OCI-M2 (cell line): ENCODE measurements at regions not wholly inside any gene's neighbourhood (a gene's known extent, or its start where the extent isn't known, plus 50 kb on each side); places are given as distances from the start of the nearest gene placed in this dataset.

Source experiments
- DNase-seq: peaks from one replicate; lab custom pipeline; 2025; ENCODE audit not compliant: unreplicated experiment; lab: John Stamatoyannopoulos, UW

DNA sequence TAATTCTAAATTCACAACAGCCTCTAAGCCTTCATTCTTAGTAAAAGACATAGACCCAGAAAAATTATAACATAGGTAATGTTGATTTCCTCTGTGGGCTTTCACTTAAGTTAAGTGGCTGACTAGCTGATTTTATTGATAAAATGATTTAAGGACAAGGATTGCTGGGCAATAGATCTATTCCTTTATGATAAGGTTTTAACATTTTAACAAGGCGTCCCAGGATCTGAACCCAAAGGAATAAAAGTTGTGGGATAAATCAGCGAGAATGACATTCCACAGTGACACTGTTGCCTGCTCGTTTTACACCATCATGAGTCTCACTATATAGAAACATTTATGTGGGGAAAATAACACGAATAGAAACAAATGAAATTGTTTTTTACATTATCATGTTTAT, 1151.0 kb downstream of the ZPLD1 start:
- no peak for DNase-seq

DNA sequence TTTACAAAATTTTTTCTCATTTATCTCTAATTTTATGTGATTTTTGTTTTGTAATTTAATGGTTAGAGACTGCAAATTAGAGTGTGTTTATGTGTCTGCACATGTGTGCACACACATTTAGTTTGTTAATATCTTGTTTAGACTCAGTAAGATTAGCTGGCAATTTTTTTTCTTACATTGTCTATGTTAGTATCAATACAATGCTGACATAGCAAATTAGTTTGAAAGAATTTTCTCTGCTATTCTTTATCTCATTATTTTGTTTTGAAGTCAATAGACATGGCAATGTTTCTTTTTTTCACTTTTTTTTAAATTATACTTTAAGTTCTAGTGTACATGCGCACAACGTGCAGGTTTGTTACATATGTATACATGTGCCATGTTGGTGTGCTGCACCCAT, 1155.0 kb downstream of the ZPLD1 start:
- DNase-seq = no peak

DNA sequence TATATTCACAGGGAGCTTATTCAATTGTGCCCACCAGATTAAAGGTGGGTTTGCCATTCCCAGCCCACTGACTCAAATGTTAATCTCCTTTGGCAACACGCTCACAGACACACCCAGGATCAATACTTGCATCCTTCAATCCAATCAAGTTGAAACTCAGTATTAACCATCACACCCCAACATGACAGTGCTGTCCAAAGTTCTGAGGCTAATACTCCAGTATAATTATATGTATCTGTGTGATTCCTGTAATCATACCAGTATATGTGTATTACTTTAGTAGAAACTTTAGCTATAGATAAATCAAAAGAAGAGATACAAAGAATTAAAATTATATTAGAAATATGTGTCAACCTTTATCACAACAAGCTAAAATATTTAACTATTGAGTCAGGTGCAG, 1166.0 kb downstream of the ZPLD1 start:
- DNase-seq = no peak

DNA sequence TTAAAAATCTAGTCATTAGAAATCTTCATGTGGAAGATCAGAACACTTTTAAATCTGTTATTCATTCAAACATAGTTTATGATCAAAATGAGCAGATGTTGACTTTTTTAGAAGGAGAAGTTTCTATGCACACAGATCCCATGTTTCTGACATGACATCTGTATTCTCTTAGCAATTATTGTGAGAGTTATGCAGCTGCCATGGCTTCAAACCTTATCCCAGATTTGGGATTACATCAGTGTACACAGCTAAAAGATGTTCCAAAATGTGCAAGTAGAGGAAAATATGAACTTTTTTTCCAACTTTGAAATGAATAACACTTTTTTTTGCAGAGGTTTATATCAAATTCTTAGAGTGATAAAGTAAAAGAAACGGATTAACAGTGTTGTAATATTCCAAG, 1166.9 kb downstream of the ZPLD1 start:
- no peak for DNase-seq

DNA sequence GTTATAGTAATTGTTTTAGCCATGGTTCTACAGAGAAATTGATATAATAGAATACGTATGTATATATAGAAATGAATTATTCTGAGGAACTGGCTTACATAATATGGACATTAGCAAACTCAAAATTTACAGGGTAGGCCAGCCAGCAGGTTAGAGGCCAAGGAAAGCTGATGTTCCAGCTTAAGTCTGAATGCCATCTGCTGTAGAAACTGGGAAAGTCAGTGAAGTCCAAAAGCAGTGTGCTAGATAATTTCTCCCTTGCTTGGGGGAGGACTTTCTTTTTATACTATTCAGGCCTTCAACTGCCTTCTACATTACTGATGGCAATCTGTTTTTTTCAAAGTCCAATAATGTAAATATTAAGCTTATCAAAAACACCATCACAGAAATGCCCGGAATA, 1174.7 kb downstream of the ZPLD1 start:
- no peak for DNase-seq

DNA sequence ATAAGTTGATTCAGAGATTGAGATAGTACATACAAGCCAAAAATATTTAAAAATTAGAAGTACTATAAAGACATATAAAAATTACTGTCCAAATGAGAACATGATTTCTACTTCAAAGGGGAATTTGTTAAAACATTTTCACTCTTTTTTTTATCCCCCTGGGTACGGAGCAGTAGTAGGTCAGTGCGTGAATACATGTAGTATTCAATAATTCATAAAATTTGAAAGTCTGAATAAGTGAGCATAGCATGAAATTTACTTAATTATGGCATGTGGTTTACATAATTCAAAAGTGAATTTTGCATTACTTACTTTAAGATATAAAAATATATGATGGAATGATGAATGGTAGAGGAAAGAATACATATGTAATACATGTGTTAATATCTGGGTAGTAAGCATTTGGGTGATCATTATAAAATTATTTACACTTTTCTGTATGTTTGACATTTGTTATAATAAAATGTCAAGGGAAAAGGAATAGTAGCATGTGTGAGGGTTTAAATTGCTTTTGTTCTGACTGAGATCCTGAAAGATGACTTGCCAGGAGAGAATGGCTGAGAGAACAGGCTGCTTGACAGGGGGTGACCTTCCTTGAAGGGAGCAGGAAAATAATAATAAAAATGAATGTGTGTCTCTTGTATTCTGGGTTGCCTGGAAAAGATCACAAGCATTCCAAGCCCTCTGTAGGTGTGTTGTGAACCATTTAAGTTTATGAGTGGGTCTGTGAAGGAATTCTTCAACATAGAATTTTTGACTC, 1178.8 kb downstream of the ZPLD1 start:
- no peak for DNase-seq

DNA sequence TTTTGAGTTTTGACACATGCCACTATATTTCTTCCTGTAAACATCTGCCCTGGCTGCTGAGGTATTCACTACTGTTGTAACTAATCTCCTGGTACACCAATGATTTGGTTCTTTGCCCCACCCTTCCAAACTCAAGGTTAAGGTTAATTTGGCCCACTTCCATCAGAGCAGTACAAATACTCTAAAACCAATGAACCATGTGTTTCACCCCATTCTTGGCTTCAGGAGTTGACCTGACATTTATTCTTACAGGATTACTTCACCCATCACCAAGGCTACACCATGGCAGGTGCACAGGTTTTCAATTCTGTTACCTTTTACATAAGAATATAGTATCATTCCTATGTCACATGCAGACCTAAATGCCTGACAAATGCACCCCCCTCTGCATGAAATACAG, 1179.9 kb downstream of the ZPLD1 start:
- no peak for DNase-seq

DNA sequence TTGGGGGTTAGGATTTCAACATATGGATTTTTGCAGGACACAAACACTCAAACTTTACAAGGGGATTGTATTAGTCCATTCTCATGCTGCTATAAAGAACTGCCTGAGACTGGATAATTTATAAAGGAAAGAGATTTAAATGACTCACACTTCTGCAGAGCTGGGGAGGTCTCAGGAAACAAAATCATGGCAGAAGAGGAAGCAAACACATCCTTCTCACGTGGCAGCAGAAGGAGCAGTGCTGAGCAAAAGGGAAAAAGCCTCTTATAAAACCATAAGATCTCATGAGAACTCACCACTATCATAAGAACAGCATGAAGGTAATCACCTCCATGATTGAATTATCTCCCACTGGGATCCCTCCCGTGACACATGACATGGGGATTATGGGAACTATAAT, 1183.1 kb downstream of the ZPLD1 start:
- no peak for DNase-seq

DNA sequence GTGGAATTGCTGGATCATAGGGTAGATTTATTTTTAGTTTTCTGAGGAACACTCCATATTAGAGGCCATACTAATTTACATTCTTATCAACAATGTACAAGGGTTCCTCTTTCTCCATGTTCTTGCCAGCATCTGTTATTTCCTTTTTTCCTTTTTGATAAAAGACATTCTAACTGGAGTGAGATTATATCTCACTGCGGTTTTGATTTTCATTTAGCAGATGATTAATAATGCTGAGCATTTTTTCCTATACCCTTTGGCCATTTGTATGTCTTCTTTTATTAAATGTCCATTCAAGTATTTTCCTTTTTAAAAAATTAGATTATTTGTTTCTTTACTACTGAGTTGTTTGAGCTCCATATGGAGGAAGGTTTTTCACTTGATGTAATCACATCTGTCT, 1189.5 kb downstream of the ZPLD1 start:
- no peak for DNase-seq

DNA sequence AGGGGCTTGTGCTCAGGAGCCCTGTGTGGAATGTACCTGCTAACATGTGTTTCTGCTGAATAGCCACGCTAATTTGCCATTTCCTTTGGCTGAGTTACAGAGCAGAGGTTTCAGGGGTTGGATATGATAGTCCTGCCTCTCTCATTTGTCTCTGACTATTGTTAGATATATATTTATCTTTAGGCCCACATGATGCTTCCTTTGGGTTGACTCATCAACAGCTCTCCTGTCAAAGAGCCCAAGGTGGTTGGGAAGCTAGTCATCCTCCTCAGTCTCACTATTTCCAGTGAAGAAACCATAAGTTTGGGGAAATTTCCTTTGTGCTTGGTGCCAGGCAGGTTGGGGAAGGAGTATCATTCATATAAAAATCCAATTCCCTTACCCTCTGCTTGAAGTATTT, 1194.6 kb downstream of the ZPLD1 start:
- DNase-seq = no peak

DNA sequence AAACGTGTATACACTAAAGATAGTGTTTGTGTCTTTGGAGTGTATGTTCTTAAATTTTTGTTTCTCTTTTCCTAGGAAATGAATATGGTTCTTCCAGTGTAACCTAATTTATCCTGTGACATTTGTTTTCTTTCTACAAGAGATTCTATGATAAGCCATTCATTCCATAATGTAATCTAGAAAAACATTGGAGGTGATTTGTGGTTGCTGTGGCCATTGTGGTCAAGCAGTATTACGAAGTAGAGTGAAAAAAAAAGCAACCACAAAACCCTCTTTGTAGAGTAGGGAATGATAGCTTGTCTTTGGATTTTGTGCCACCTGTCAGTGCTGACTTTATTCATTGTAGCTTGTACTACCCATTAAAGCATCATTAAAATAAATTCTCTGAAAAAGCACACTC, 1209.6 kb downstream of the ZPLD1 start:
- no peak for DNase-seq

DNA sequence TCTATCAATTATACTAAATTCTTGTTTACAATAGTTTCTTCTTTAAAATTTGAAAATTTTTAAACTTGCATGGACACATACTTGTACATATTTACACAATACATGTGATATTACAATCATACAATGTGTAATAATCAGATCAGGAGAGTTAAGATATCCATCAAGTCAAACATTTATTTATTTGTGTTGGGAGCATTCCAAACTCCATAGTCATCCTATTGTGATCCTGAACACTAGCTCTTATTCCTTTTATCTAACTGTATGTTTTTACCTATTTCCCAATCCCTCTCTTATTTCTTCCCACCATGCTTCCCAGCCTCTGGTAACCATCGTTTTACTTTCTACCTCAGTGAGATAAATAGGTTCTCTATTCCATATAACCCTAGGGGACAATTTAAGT, 1219.2 kb downstream of the ZPLD1 start:
- DNase-seq = no peak

DNA sequence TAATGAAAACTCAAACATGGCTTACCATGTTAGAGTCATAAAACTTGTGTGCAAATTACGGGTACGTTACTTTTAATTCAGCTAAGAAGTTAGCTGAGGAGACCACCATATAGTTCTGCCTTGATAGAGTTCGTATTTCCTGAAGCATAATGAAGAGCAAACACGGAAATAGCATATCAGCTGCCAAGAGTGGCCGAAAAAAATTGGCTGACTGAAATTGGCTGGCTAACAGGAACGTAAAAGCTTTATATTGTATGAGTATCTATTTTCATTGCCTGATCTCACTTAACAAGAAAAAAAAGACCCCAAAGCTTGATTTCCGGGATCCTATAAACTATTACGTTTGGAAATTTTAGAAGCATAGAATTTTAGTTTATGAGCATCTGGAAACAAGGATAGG, 1222.9 kb downstream of the ZPLD1 start:
- DNase-seq = no peak

DNA sequence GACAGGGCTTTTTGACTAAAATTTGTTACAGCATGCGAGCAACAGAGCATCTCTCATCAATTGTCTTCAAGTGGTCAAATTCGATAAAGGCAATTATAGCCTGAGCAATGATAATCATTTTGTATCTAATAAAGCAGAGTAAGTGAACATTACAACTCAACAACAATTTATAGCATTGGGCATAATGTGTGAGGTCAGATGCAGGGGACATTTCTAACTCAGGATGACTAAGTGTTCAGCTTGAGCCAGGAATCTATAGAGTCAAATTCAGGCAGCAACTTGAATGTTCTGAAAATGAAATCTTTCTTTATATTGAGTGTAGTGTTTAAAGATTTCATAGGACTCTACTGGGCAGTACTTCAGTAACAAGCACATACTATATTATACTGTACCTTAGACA, 1226.0 kb downstream of the ZPLD1 start:
- no peak for DNase-seq

DNA sequence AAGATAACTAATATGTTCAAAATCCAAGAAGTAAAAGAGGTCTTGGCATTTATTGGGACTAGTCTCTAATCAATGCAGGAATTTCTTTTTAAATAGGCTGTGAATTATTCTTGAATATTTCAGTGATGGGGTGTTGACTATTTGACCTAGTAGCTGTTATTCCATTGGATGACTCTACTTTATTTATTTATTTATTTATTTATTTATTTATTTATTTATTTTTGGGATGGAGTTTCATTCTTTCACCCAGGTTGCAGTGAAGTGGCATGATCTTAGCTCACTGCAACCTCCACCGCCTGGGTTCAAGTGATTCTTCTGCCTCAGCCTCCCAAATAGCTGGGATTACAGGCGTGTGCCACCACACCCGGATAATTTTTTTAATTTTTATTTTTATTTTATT, 1227.8 kb downstream of the ZPLD1 start:
- DNase-seq = no peak

DNA sequence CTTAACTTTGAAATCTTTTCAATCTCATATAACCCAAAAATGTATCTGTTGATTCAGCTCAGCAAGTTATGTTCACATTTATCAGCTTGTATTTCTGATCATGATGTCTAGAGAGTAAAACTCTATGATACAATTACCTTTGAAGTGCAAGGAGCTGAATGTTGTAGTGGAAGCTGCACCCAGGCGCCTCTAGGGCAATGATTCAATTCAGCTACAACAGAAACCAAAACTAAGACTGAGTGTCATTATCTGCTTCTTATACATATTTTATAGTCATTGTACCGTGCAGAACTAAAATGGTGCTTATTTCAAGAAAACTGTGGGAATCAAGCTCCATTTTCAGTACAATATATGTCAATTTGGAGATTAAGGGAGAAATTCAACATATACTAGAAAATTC, 1237.5 kb downstream of the ZPLD1 start:
- no peak for DNase-seq

DNA sequence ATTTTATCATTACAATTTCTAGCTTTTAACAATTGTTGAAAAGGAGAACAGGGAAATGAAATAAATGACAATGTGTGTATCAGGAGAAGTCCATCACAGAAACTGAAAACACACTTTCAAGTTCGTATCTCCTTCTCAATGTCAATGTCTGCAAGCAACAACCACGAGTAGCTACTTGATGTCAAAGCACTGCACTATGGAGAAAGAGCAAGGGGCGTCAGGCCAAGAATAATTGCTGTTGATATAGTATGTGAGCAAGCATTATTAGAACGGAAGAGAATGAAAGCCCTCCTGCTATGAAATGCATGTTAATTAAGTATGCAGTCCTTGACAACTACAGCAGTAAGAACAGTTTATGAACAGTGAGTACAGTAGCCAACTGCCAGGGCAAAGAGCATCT, 1250.1 kb downstream of the ZPLD1 start:
- no peak for DNase-seq

DNA sequence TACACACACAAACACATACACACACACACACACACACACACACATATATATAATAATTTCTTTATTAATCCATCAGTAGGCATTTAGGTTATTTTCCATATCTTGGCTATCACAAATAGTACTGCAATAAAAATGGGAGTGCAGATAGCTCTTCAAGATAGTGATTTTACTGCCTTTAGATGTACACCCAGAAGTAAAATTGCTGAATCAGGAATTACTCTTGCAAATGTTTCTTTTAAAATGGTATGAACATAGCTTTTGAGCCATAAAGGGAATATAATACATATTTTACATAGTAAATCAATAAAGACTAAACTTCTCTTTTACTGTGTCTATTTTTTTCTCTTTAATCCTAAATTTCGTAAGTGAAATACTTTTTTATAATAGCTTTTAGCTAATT, 1251.1 kb downstream of the ZPLD1 start:
- DNase-seq = no peak

DNA sequence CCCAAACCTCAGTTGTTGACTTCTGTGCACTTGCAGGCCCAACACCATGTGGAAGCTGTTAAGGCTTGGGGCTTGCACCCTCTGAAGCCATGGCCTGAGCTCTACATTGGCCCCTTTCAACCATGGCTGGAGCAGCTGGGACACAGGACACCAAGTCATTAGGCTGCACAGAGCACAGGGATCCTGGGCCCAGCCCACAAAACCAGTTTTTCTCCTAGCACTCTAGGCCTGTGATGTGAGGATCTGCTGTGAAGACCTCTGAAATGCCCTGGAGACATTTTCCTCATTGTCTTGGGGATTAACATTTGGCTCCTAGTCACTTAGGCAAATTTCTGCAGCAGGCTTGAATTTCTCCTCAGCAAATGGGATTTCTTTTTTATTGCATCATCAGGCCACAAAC, 1255.7 kb downstream of the ZPLD1 start:
- no peak for DNase-seq

DNA sequence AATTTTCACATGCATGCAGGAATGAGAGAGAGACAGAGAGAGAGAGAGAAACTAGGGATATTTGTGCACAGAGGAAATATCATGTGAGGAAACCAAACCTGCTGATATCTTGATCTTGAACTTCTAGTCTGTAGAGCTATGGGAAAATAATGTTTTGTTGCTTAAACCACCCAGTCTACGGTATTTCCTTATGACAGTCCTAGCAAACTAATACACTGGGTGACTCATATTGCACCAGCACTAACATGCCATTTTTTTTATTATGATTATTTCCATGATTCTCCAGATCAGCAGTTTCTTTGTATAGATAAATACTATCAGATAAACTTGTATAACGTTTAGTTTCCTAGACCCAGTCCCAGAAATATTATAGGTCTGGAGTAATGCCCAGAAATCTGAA, 1259.0 kb downstream of the ZPLD1 start:
- DNase-seq = no peak

DNA sequence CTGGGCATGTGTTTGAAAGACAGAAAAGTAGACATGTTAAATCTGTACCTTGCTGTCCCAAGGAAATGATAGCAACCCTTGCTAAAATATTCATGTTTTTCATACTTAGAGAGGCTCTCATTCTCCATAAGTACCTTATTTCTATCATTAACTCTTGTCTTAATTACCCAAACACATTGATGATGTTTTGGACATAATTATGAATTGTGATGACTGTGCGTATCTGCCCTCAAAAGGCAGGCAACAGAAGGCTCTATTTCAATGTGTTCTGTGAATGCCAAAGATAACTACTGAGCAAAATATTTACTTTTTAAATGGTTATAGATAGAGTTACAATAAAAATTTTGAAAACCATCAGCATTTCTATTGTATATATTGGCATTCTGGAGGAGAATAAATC, 1263.8 kb downstream of the ZPLD1 start:
- no peak for DNase-seq

DNA sequence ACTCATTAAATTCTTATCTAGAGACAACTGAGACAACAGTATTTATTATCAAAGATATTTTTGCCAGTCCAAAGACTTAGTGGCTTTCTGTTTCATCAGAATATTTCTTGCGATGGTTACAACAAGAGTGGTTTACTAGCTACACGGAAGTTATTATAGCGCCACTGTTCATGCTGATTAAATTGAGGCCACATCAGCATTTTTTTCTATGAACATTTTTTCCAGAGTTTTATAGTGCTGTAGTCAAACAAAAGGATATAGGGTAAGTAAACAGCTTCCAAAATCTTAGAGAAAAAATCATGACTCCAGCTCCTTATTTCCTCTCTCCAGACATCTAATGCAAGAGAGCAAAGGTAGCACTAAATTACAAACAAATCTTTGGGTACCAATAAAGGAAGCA, 1264.4 kb downstream of the ZPLD1 start:
- DNase-seq = no peak

DNA sequence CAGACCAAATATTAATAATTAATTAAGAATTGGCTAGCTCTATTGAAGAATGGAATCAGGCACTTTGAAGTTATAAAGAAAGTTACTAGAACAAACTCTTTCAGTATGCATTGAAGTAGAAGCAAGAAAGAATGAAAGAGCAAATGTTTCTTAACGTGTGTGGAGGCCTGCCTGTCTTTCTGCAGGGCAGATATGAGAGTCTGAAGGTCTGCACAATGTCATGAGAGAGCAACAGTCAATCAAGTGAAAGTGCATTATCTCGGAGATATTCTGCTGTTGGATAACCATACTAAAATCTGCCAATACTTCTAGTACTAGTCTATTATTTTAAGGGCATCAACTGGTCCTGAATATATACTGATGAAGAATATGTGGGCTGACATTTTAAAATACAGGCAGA, 1270.8 kb downstream of the ZPLD1 start:
- DNase-seq = no peak

DNA sequence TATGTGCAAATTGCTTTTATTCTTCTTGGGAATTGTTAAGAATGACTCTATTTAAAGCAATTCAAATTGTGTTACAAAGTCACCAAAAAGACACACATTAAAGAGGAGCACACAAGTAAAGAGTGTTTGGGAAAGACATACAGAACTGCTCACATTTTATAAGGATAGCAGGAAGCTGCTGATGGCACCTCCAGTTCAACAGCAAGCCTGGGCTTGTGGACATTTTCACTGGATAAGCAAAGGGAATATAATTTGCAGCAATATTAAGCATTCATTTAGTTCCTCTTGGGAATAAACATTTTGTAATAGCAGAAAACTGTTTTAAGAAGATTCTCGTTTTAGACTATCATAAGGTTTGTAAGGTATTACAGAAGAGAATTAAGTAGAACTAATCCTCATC, 1271.9 kb downstream of the ZPLD1 start:
- DNase-seq = no peak
